Glutamatergic neuron (in vitro differentiated cells): ENCODE measurements at regions not wholly inside any gene's neighbourhood (a gene's known extent, or its start where the extent isn't known, plus 50 kb on each side); places are given as distances from the start of the nearest gene placed in this dataset.

ENCODE experiments used
- DNase-seq: peaks from one replicate; pipeline ENCODE4 v3.0.0; 2022
- H3K27ac Mint-ChIP-seq: one replicate; pipeline ENCODE4 v1.8.0; 2020; ENCODE audit warnings: mild to moderate bottlenecking, mixed read lengths, inconsistent platforms; ENCODE audit not compliant: unreplicated experiment
- H3K27me3 Mint-ChIP-seq: one replicate; pipeline ENCODE4 v1.8.0; 2020; ENCODE audit warnings: mild to moderate bottlenecking, moderate library complexity, mixed read lengths, inconsistent platforms; ENCODE audit not compliant: unreplicated experiment
- H3K36me3 Mint-ChIP-seq: one replicate; pipeline ENCODE4 v1.8.0; 2020; ENCODE audit warnings: mild to moderate bottlenecking, mixed read lengths, inconsistent platforms; ENCODE audit not compliant: unreplicated experiment
- H3K4me1 Mint-ChIP-seq: one replicate; pipeline ENCODE4 v1.8.0; 2020; ENCODE audit warnings: mild to moderate bottlenecking, low read depth, mixed read lengths, inconsistent platforms; ENCODE audit not compliant: unreplicated experiment
- H3K4me3 Mint-ChIP-seq: one replicate; pipeline ENCODE4 v1.8.0; 2020; ENCODE audit warnings: mild to moderate bottlenecking, mixed read lengths, inconsistent platforms; ENCODE audit not compliant: unreplicated experiment
- H3K9me3 Mint-ChIP-seq: one replicate; pipeline ENCODE4 v1.8.0; 2020; ENCODE audit warnings: mild to moderate bottlenecking, moderate library complexity, mixed read lengths, inconsistent platforms; ENCODE audit not compliant: unreplicated experiment
- CTCF ChIP-seq: fragments of 200-600 bp; sonication (generic); IDR thresholded peaks from one replicate; pipeline ENCODE4 v1.5.0; 2021; ENCODE audit not compliant: partially characterized antibody, unreplicated experiment

- no peak overlapping the region for H3K4me3 Mint-ChIP-seq
- no peaks in the 10 kb centered on the region for H3K27me3 Mint-ChIP-seq
Measured at GRCh38 chr2:36178384-36178783, 177.2 kb upstream of the CRIM1 start.

GRCh38 chr2:36177282-36177681 is 178.3 kb upstream of the CRIM1 start:
- no peaks in the 10 kb centered on the region for H3K9me3 Mint-ChIP-seq
- peaks cover 2% of the 10 kb centered on the region for H3K4me1 Mint-ChIP-seq
- no peak for TF ChIP-seq CTCF
- no peaks in the 10 kb centered on the region for H3K27me3 Mint-ChIP-seq
- DNase-seq: no peak
- H3K36me3 Mint-ChIP-seq: no peaks in the 10 kb centered on the region
- H3K27ac Mint-ChIP-seq: no peak overlapping the region
- H3K4me3 Mint-ChIP-seq: no peak overlapping the region

More at GRCh38 chr2:36178384-36178783, 177.2 kb upstream of the CRIM1 start:
- Mint-ChIP-seq H3K4me1 (no peaks in the 10 kb centered on the region), H3K36me3 (no peaks in the 10 kb centered on the region), H3K9me3 (no peaks in the 10 kb centered on the region), H3K27ac (no peak overlapping the region)
- no peak for TF ChIP-seq CTCF
- no peak for DNase-seq

- no peak overlapping the region for H3K27ac Mint-ChIP-seq
- no peak for DNase-seq
- no peak for TF ChIP-seq CTCF
Measured at GRCh38 chr2:36174920-36175319, 180.7 kb upstream of the CRIM1 start.

GRCh38 chr2:36173760-36174404 is 181.7 kb upstream of the CRIM1 start:
- no peaks in the 10 kb centered on the region for H3K36me3 Mint-ChIP-seq
- peaks cover 8% of the 10 kb centered on the region for H3K9me3 Mint-ChIP-seq

More at GRCh38 chr2:36174920-36175319, 180.7 kb upstream of the CRIM1 start:
- H3K36me3 Mint-ChIP-seq: no peaks in the 10 kb centered on the region
- peaks cover 15% of the 10 kb centered on the region for H3K4me1 Mint-ChIP-seq
- no peak overlapping the region for H3K4me3 Mint-ChIP-seq
- H3K9me3 Mint-ChIP-seq: peaks cover 6% of the 10 kb centered on the region
- H3K27me3 Mint-ChIP-seq: peaks cover 4% of the 10 kb centered on the region

More at GRCh38 chr2:36173760-36174404, 181.7 kb upstream of the CRIM1 start:
- Mint-ChIP-seq H3K27ac (no peak overlapping the region), H3K4me1 (peaks cover 25% of the 10 kb centered on the region), H3K27me3 (peaks cover 4% of the 10 kb centered on the region), H3K4me3 (no peak overlapping the region)
- no peak for TF ChIP-seq CTCF
- DNase-seq: no peak
